Right lobe of liver (tissue), 6 donors: ENCODE measurements at regions not wholly inside any gene's neighbourhood (a gene's known extent, or its start where the extent isn't known, plus 50 kb on each side); places are given as distances from the start of the nearest gene placed in this dataset.

Source experiments
- ATAC-seq, 4 donors: fragments of 200-7000 bp; cut with Tn5 transposase; one replicate each; pipeline ENCODE4 v1.9.1; 2020; ENCODE audit warnings: mild to moderate bottlenecking in 4 of 4, moderate library complexity in 4 of 4
- DNase-seq, 3 donors: peaks; one replicate each; pipeline ENCODE4 v3.0.0-alpha.2; 2020
- H3K27ac ChIP-seq, 3 donors: fragments of 200-600 bp; one replicate each; pipeline ENCODE4 v1.8.0; 2022
- H3K27me3 ChIP-seq, 2 donors: fragments of 200-600 bp; one replicate each; pipeline ENCODE4 v1.8.0; 2022
- H3K36me3 ChIP-seq, 4 donors: fragments of 200-600 bp; sonication (generic) in 1 of 4; one replicate each; pipeline versions ENCODE4 v1.5.1 to v1.8.0; 2017 to 2022; ENCODE audit warnings: control low read depth in 1 of 4
- H3K4me1 ChIP-seq, 4 donors: fragments of 200-600 bp; sonication (generic) in 1 of 4; one replicate each; pipeline versions ENCODE4 v1.5.1 to v1.8.0; 2017 to 2022; ENCODE audit warnings: control low read depth in 1 of 4
- H3K4me3 ChIP-seq, 3 donors: fragments of 200-600 bp; one replicate each; pipeline ENCODE4 v1.8.0; 2022
- H3K9me3 ChIP-seq, 4 donors: fragments of 200-600 bp; sonication (generic) in 1 of 4; one replicate each; pipeline versions ENCODE4 v1.5.1 to v1.8.0; 2017 to 2022; ENCODE audit warnings: control low read depth in 1 of 4
- POLR2A ChIP-seq: fragments of 450-650 bp; IDR thresholded peaks from one replicate; pipeline ENCODE4 v1.6.1; 2017; ENCODE audit warnings: antibody characterized with exemption, mild to moderate bottlenecking
- WGBS: methylation state at CpG from one replicate; pipeline ENCODE4 v1.1.6; 2018; ENCODE audit warnings: low coverage, low lambda C conversion rate; ENCODE audit not compliant: insufficient coverage; ENCODE audit errors: missing lambda C conversion rate; 5-methylcytosine and 5-hydroxymethylcytosine counted together
- intact Hi-C, 2 donors: fragments of 100-400 bp; cut with DNase I; formaldehyde crosslinking; loops; one replicate each; pipeline versions ENCODE4 v1.11.2 to v1.14.1; 2022
- TF ChIP-seq, protein P1 (sequence below), 4 donors: fragments of 200-600 bp in 3 of 4; fragments of 450-650 bp in 1 of 4; IDR thresholded peaks; one replicate each; pipeline versions ENCODE4 v1.5.1 to v1.8.0; 2016 to 2022; ENCODE audit warnings: antibody characterized with exemption in 4 of 4, mild to moderate bottlenecking in 2 of 4
- donor health status: DM: no; HTN: yes; CAD: no.
- donor health status: DM: no; HTN: no; CAD: no.
- donor health status: DM: no; HTN: no; CAD: no.
- donor health status: DM: no; HTN: yes; CAD: no.
- donor health status: DM: no; HTN: yes; CAD: no.

DNA sequence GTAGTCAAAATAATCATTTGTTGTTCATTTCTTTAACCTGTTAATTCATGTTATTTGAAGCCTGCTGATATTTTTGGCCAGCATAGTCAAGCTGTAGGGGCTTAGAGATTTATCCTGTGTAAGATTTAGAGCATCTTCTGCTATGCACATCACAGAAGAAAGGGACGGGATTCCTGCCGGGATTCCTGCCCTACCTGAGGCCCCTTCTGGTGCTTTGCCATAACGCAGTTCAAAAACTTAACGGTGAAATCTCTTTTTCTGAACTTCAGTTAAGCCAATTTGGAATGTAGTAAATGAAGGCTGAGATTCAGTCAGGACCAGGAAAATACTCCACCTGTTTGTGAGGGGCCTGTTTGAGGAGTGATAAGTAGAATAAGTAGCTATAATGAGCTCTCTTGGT is 50.7 kb upstream of the TMEM260 start:
- DNase-seq (no peak), ATAC-seq (no peak)
- H3K4me1 ChIP-seq: no peaks in the 10 kb centered on the region
- no peak overlapping the region for H3K27ac ChIP-seq
- H3K27me3 ChIP-seq: no peaks in the 10 kb centered on the region
- WGBS: 26% methylated on average over 4 of the region's 4 CpGs
- TF ChIP-seq, protein P1, sequence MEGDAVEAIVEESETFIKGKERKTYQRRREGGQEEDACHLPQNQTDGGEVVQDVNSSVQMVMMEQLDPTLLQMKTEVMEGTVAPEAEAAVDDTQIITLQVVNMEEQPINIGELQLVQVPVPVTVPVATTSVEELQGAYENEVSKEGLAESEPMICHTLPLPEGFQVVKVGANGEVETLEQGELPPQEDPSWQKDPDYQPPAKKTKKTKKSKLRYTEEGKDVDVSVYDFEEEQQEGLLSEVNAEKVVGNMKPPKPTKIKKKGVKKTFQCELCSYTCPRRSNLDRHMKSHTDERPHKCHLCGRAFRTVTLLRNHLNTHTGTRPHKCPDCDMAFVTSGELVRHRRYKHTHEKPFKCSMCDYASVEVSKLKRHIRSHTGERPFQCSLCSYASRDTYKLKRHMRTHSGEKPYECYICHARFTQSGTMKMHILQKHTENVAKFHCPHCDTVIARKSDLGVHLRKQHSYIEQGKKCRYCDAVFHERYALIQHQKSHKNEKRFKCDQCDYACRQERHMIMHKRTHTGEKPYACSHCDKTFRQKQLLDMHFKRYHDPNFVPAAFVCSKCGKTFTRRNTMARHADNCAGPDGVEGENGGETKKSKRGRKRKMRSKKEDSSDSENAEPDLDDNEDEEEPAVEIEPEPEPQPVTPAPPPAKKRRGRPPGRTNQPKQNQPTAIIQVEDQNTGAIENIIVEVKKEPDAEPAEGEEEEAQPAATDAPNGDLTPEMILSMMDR (IDR thresholded peaks at IDR 0.05): no peak
- TF ChIP-seq POLR2A: no peak
- H3K9me3 ChIP-seq: no peaks in the 10 kb centered on the region
- H3K36me3 ChIP-seq: no peaks in the 10 kb centered on the region
- no peak overlapping the region for H3K4me3 ChIP-seq
- intact Hi-C loops: no loop called here
